Endothelial cell of umbilical vein (primary cell): ENCODE measurements at regions not wholly inside any gene's neighbourhood (a gene's known extent, or its start where the extent isn't known, plus 50 kb on each side); places are given as distances from the start of the nearest gene placed in this dataset.

Experiments
- EZH2 ChIP-seq: IDR thresholded peaks from 2 replicates; pipeline ENCODE4 v1.6.1; 2012; ENCODE audit warnings: borderline replicate concordance, low read depth, mild to moderate bottlenecking, moderate library complexity, low read length, inconsistent platforms; ENCODE audit not compliant: severe bottlenecking
- FOS ChIP-seq: IDR thresholded peaks from 2 replicates; pipeline ENCODE4 v1.6.1; 2011; ENCODE audit warnings: mild to moderate bottlenecking, low read length, moderate library complexity, borderline replicate concordance; ENCODE audit not compliant: insufficient read depth
- MYC ChIP-seq: IDR thresholded peaks from one replicate; pipeline ENCODE4 v1.6.1; 2011; ENCODE audit warnings: mild to moderate bottlenecking, low read depth, low read length
- POLR2A ChIP-seq: IDR thresholded peaks from 2 replicates; pipeline ENCODE4 v1.6.1; 2012; ENCODE audit warnings: low read depth, mild to moderate bottlenecking, control low read depth, low read length
- POLR2AphosphoS5 ChIP-seq: IDR thresholded peaks from 2 replicates; pipeline ENCODE4 v1.6.1; 2012; ENCODE audit warnings: low read depth, mild to moderate bottlenecking, control low read depth, low read length, moderate library complexity; ENCODE audit not compliant: insufficient read depth
- TF ChIP-seq, protein P1 (sequence below), 2 donors: IDR thresholded peaks; 1 replicate in 1 of 2; 2 replicates in 1 of 2; pipeline ENCODE4 v1.5.1; 2011; ENCODE audit warnings: low read length in 2 of 2, mild to moderate bottlenecking in 2 of 2, moderate library complexity in 2 of 2, control low read depth in 1 of 2, inconsistent platforms in 1 of 2, low read depth in 1 of 2; ENCODE audit not compliant: insufficient read depth in 1 of 2; ENCODE audit errors: extremely low read depth in 1 of 2

DNA sequence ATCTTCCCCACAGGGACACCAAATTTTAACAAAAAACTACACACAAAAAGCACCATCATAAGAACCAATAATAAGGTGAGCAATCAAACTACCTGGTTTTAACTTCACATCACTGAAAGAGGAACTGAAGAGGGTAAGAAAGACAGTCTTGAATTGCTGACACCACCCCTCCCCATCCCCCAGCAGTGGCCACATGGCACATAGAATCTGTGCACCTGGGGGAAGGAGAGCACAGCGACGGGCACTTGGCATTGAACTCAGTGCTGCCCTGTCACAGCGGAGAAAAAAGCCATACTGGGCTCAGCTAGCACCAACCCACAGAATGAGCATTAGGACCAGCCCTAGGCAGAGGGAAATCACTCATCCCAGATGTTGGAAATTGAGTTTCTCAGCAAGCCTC lies 640.0 kb upstream of the ADGRL2 start:
- TF ChIP-seq, protein P1, sequence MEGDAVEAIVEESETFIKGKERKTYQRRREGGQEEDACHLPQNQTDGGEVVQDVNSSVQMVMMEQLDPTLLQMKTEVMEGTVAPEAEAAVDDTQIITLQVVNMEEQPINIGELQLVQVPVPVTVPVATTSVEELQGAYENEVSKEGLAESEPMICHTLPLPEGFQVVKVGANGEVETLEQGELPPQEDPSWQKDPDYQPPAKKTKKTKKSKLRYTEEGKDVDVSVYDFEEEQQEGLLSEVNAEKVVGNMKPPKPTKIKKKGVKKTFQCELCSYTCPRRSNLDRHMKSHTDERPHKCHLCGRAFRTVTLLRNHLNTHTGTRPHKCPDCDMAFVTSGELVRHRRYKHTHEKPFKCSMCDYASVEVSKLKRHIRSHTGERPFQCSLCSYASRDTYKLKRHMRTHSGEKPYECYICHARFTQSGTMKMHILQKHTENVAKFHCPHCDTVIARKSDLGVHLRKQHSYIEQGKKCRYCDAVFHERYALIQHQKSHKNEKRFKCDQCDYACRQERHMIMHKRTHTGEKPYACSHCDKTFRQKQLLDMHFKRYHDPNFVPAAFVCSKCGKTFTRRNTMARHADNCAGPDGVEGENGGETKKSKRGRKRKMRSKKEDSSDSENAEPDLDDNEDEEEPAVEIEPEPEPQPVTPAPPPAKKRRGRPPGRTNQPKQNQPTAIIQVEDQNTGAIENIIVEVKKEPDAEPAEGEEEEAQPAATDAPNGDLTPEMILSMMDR (IDR thresholded peaks at IDR 0.05; ENCODE audit: extremely low read depth in 1 of 2, insufficient read depth in 1 of 2, low read depth in 1 of 2, low read length in 2 of 2) = no peak
- TF ChIP-seq POLR2AphosphoS5 = no peak
- no peak for TF ChIP-seq POLR2A
- TF ChIP-seq MYC = no peak
- TF ChIP-seq EZH2 = no peak
- no peak for TF ChIP-seq FOS
